BE2C (cell line): ENCODE measurements at regions not wholly inside any gene's neighbourhood (a gene's known extent, or its start where the extent isn't known, plus 50 kb on each side); places are given as distances from the start of the nearest gene placed in this dataset.
"Not testable (repeated sequence)": the region's sequence is repeated elsewhere in the genome, so short reads cannot be mapped to it uniquely, and the experiment has no call there.

Experiments
- DNase-seq: peaks from one replicate; pipeline ENCODE4 v3.0.0-alpha.2; 2020
- H3K27me3 ChIP-seq: fragments of 250-450 bp; sonication (Bioruptor Pico); 2 replicates; pipeline ENCODE4 v1.5.1; 2020; ENCODE audit warnings: mild to moderate bottlenecking
- H3K36me3 ChIP-seq: fragments of 250-450 bp; sonication (Bioruptor Pico); 2 replicates; pipeline ENCODE4 v1.5.1; 2020; ENCODE audit warnings: mild to moderate bottlenecking
- H3K4me1 ChIP-seq: fragments of 250-450 bp; sonication (Bioruptor Pico); 2 replicates; pipeline ENCODE4 v1.5.1; 2020
- H3K4me3 ChIP-seq: 2 replicates; pipeline ENCODE4 v1.5.1; 2011; ENCODE audit warnings: low read depth, low read length
- H3K9me3 ChIP-seq: fragments of 250-450 bp; sonication (Bioruptor Pico); 2 replicates; pipeline ENCODE4 v1.5.1; 2020
- CTCF ChIP-seq: IDR thresholded peaks from 2 replicates; pipeline ENCODE4 v1.5.1; 2012; ENCODE audit warnings: mild to moderate bottlenecking, low read depth, low read length

GRCh38 chr13:81874253-81874652 lies 1533.3 kb upstream of the SPRY2 start:
- H3K9me3 ChIP-seq: no peaks in the 10 kb centered on the region
- H3K27me3 ChIP-seq: no peaks in the 10 kb centered on the region
- DNase-seq: no peak
- TF ChIP-seq CTCF: no peak
- H3K4me3 ChIP-seq: no peak overlapping the region
- no peaks in the 10 kb centered on the region for H3K36me3 ChIP-seq
- H3K4me1 ChIP-seq: no peaks in the 10 kb centered on the region

- Histone ChIP-seq H3K27me3 (no peaks in the 10 kb centered on the region), H3K4me3 (no peak overlapping the region), H3K4me1 (no peaks in the 10 kb centered on the region), H3K36me3 (no peaks in the 10 kb centered on the region), H3K9me3 (no peaks in the 10 kb centered on the region)
- peak; percentile 81 for TF ChIP-seq CTCF
- DNase-seq: peak; percentile 50
Observed at GRCh38 chr13:81872581-81872980, 1531.7 kb upstream of the SPRY2 start.

- not testable (repeated sequence) for H3K9me3 ChIP-seq, DNase-seq, H3K36me3 ChIP-seq, H3K4me3 ChIP-seq, H3K27me3 ChIP-seq, H3K4me1 ChIP-seq
Observed at GRCh38 chr13:81871751-81872325, 1530.9 kb upstream of the SPRY2 start.

- H3K9me3 ChIP-seq: no peaks in the 10 kb centered on the region
- H3K27me3 ChIP-seq: no peaks in the 10 kb centered on the region
- H3K4me3 ChIP-seq: no peak overlapping the region
- peaks cover 18% of the 10 kb centered on the region for H3K4me1 ChIP-seq
- no peak for DNase-seq
- no peaks in the 10 kb centered on the region for H3K36me3 ChIP-seq
- TF ChIP-seq CTCF: no peak
Observed at GRCh38 chr13:81848291-81848690, 1507.4 kb upstream of the SPRY2 start.

- no peaks in the 10 kb centered on the region for H3K9me3 ChIP-seq
Observed at GRCh38 chr13:81846771-81847170, 1505.8 kb upstream of the SPRY2 start.

GRCh38 chr13:81821259-81821658 lies 1480.3 kb upstream of the SPRY2 start:
- no peaks in the 10 kb centered on the region for H3K36me3 ChIP-seq
- H3K9me3 ChIP-seq: peaks cover 3% of the 10 kb centered on the region; the same call in 1 of the 2 replicates
- H3K4me3 ChIP-seq: no peak overlapping the region
- TF ChIP-seq CTCF: no peak
- no peak for DNase-seq
- H3K27me3 ChIP-seq: no peaks in the 10 kb centered on the region
- H3K4me1 ChIP-seq: no peaks in the 10 kb centered on the region

More at GRCh38 chr13:81846771-81847170, 1505.8 kb upstream of the SPRY2 start:
- no peak for DNase-seq
- Histone ChIP-seq H3K4me3 (no peak overlapping the region), H3K36me3 (no peaks in the 10 kb centered on the region), H3K27me3 (no peaks in the 10 kb centered on the region), H3K4me1 (peaks cover 18% of the 10 kb centered on the region)
- TF ChIP-seq CTCF: no peak

GRCh38 chr13:81800433-81800832 lies 1459.5 kb upstream of the SPRY2 start:
- Histone ChIP-seq H3K4me1 (no peaks in the 10 kb centered on the region), H3K36me3 (no peaks in the 10 kb centered on the region)
- no peak for TF ChIP-seq CTCF

More at GRCh38 chr13:81800433-81800832, 1459.5 kb upstream of the SPRY2 start:
- Histone ChIP-seq H3K27me3 (no peaks in the 10 kb centered on the region), H3K9me3 (no peaks in the 10 kb centered on the region), H3K4me3 (no peak overlapping the region)
- no peak for DNase-seq
